ENCODE measurements at regions not wholly inside any gene's neighbourhood (a gene's known extent, or its start where the extent isn't known, plus 50 kb on each side); places are given as distances from the start of the nearest gene placed in this dataset.

GRCh38 chr12:72901685-72902084 is 629.5 kb downstream of the TRHDE start:
- no peak for TF ChIP-seq CTCF (IDR thresholded peaks at IDR 0.05; ENCODE audit: poor library complexity, severe bottlenecking)
- TF ChIP-seq RAD21 (conservative IDR thresholded peaks at IDR 0.05): no peak
- TF ChIP-seq POLR2AphosphoS5 (IDR thresholded peaks at IDR 0.05): no peak
- no peak for TF ChIP-seq REST (IDR thresholded peaks at IDR 0.05; ENCODE audit: borderline replicate concordance)
- TF ChIP-seq TAF1 (IDR thresholded peaks at IDR 0.05; ENCODE audit: low read depth): no peak
- no peak for TF ChIP-seq EZH2 (IDR thresholded peaks at IDR 0.05; ENCODE audit: borderline replicate concordance, insufficient read depth, low read length, poor library complexity, severe bottlenecking)
- TF ChIP-seq EP300 (conservative IDR thresholded peaks at IDR 0.05; ENCODE audit: poor library complexity, severe bottlenecking): no peak
- no peak for TF ChIP-seq MXI1 (conservative IDR thresholded peaks at IDR 0.05; ENCODE audit: poor library complexity, severe bottlenecking)

All from neural cell (in vitro differentiated cells).